Fibroblast of lung (primary cell): ENCODE measurements at regions not wholly inside any gene's neighbourhood (a gene's known extent, or its start where the extent isn't known, plus 50 kb on each side); places are given as distances from the start of the nearest gene placed in this dataset.

Experiments
- DNase-seq, 2 donors: peaks; one replicate each; pipeline versions ENCODE4 v3.0.0 to v3.0.0-alpha.2; 2010; ENCODE audit warnings: low read depth in 2 of 2
- H2AFZ ChIP-seq: 2 replicates; pipeline ENCODE4 v1.5.1; 2012; ENCODE audit warnings: low read length, control low read depth, inconsistent platforms
- H3K27ac ChIP-seq: 2 replicates; pipeline ENCODE4 v1.5.1; 2011; ENCODE audit warnings: low read length, control low read depth; ENCODE audit not compliant: insufficient read depth
- H3K27me3 ChIP-seq: 2 replicates; pipeline ENCODE4 v1.5.1; 2011; ENCODE audit warnings: mild to moderate bottlenecking, low read length; ENCODE audit not compliant: control insufficient read depth, insufficient read depth
- H3K36me3 ChIP-seq: 2 replicates; pipeline ENCODE4 v1.5.1; 2011; ENCODE audit warnings: low read length; ENCODE audit not compliant: control insufficient read depth, insufficient read depth
- H3K4me1 ChIP-seq: 2 replicates; pipeline ENCODE4 v1.5.1; 2011; ENCODE audit warnings: low read length; ENCODE audit not compliant: control insufficient read depth, insufficient read depth; ENCODE audit errors: extremely low read depth
- H3K4me2 ChIP-seq: 2 replicates; pipeline ENCODE4 v1.5.1; 2011; ENCODE audit warnings: low read length, control low read depth; ENCODE audit not compliant: insufficient read depth; ENCODE audit errors: extremely low read depth
- H3K4me3 ChIP-seq, 4 experiments: fragments of 200-600 bp in 1 of 4; sonication (generic) in 1 of 4; replicated peaks in 1 of 4; 2 replicates each; pipeline ENCODE4 v1.5.1; 2011 to 2016; ENCODE audit warnings: low read length in 4 of 4, low read depth in 3 of 4, mild to moderate bottlenecking in 3 of 4, control low read depth in 2 of 4, inconsistent platforms in 1 of 4, mixed read lengths in 1 of 4; ENCODE audit not compliant: insufficient read depth in 1 of 4; ENCODE audit errors: control extremely low read depth in 1 of 4
- H3K79me2 ChIP-seq: 2 replicates; pipeline ENCODE4 v1.5.1; 2012; ENCODE audit warnings: mild to moderate bottlenecking, low read length, inconsistent platforms; ENCODE audit not compliant: control insufficient read depth, insufficient read depth
- H3K9ac ChIP-seq: 2 replicates; pipeline ENCODE4 v1.5.1; 2011; ENCODE audit warnings: mild to moderate bottlenecking, low read length, control low read depth; ENCODE audit not compliant: insufficient read depth
- H3K9me3 ChIP-seq: 2 replicates; pipeline ENCODE4 v1.5.1; 2012; ENCODE audit warnings: low read depth, low read length; ENCODE audit not compliant: control insufficient read depth, insufficient read depth
- H4K20me1 ChIP-seq: 2 replicates; pipeline ENCODE4 v1.5.1; 2011; ENCODE audit warnings: low read length; ENCODE audit not compliant: control insufficient read depth, insufficient read depth; ENCODE audit errors: extremely low read depth
- EZH2 ChIP-seq: IDR thresholded peaks from 2 replicates; pipeline ENCODE4 v1.5.1; 2012; ENCODE audit warnings: low read length, control low read depth, mild to moderate bottlenecking; ENCODE audit errors: missing control alignments
- TF ChIP-seq, protein P1 (sequence below), 2 donors: IDR thresholded peaks in 1 of 2; conservative IDR thresholded peaks in 1 of 2; 1 replicate in 1 of 2; 2 replicates in 1 of 2; pipeline ENCODE4 v1.5.1; 2011 to 2012; ENCODE audit warnings: low read length in 2 of 2, control low read depth in 1 of 2, inconsistent platforms in 1 of 2, low read depth in 1 of 2, mild to moderate bottlenecking in 1 of 2

DNA sequence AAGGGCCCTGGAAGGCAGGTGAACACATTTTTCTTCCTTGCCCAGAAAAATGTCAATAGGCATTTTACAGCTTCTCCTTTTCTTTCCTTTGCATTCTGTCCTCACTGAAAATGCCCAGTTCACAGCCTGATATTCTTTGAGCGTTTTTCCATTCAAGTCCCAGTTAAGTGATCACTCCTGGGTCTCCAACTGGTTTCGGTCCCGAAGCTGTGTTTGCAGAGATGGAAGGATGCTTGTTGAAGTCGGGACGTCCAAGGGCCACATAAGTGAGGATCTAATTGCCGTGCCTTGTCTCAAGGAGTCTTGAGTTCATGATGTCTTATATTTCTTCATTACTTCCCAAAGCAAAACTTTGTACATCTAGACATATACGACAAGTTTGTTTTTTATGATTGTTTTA, 208.7 kb upstream of the PRKCQ start:
- Histone ChIP-seq H3K4me2 (no peak overlapping the region), H3K9me3 (no peaks in the 10 kb centered on the region), H3K27ac (no peak overlapping the region), H3K4me1 (peaks cover 3% of the 10 kb centered on the region), H3K27me3 (no peaks in the 10 kb centered on the region), H2AFZ (no peak overlapping the region), H3K4me3 (no peak overlapping the region), H4K20me1 (no peaks in the 10 kb centered on the region), H3K9ac (no peak overlapping the region), H3K79me2 (no peaks in the 10 kb centered on the region), H3K36me3 (no peaks in the 10 kb centered on the region)
- TF ChIP-seq EZH2 = no peak
- TF ChIP-seq, protein P1, sequence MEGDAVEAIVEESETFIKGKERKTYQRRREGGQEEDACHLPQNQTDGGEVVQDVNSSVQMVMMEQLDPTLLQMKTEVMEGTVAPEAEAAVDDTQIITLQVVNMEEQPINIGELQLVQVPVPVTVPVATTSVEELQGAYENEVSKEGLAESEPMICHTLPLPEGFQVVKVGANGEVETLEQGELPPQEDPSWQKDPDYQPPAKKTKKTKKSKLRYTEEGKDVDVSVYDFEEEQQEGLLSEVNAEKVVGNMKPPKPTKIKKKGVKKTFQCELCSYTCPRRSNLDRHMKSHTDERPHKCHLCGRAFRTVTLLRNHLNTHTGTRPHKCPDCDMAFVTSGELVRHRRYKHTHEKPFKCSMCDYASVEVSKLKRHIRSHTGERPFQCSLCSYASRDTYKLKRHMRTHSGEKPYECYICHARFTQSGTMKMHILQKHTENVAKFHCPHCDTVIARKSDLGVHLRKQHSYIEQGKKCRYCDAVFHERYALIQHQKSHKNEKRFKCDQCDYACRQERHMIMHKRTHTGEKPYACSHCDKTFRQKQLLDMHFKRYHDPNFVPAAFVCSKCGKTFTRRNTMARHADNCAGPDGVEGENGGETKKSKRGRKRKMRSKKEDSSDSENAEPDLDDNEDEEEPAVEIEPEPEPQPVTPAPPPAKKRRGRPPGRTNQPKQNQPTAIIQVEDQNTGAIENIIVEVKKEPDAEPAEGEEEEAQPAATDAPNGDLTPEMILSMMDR (conservative IDR thresholded peaks at IDR 0.05 in 1 of 2, IDR thresholded peaks at IDR 0.05 in 1 of 2; ENCODE audit: low read depth in 1 of 2, low read length in 2 of 2) = no peak
- DNase-seq = no peak

DNA sequence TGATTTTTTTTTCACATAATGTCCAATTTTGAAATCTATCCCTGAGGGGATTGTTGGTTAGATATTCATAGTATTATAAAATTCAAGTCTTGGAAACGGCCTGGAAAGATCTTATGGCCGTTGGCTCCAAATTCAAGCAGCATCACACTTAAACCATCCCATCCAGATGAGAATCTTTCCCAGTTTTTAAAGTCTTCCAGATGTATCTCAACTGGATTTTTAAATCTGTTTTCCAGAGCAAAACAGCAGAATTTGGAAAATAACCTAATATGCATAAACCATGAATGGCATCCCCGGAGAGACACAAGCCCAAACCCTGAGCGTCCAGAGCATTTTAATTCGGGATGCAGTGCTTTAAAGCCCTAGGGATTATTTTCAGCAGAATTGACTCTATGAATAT, 208.2 kb upstream of the PRKCQ start:
- no peaks in the 10 kb centered on the region for H3K9me3 ChIP-seq
- H3K4me1 ChIP-seq = peaks cover 3% of the 10 kb centered on the region
- no peaks in the 10 kb centered on the region for H3K79me2 ChIP-seq

DNA sequence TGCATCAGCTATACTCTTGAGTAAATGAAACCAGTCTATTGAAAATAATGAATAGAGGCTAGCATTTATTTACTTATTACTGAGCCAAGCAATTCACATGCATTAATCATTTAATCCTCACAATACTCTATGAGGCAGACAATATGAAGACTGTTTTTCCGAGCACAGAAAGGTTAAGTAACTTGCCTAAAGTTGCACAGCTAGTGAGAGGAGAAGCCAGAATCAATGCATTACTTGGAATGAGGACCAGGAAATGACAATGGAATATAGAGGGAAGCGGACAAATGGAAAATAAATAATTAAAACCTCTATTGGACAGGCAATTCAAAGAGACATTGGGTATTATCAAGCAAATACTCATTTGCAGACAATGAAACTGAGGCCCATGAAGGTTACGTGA, 207.6 kb upstream of the PRKCQ start:
- Histone ChIP-seq H3K9ac (no peak overlapping the region), H3K4me2 (no peak overlapping the region), H3K79me2 (no peaks in the 10 kb centered on the region), H3K36me3 (no peaks in the 10 kb centered on the region), H2AFZ (no peak overlapping the region), H3K4me1 (peaks cover 3% of the 10 kb centered on the region), H3K9me3 (no peaks in the 10 kb centered on the region), H3K4me3 (no peak overlapping the region), H4K20me1 (no peaks in the 10 kb centered on the region), H3K27ac (no peak overlapping the region), H3K27me3 (no peaks in the 10 kb centered on the region)
- no peak for DNase-seq
- TF ChIP-seq, protein P1 (conservative IDR thresholded peaks at IDR 0.05 in 1 of 2, IDR thresholded peaks at IDR 0.05 in 1 of 2; ENCODE audit: low read depth in 1 of 2, low read length in 2 of 2) = no peak
- TF ChIP-seq EZH2 = no peak

More for the DNA sequence above, 208.2 kb upstream of the PRKCQ start:
- TF ChIP-seq EZH2 = no peak
- TF ChIP-seq, protein P1 (conservative IDR thresholded peaks at IDR 0.05 in 1 of 2, IDR thresholded peaks at IDR 0.05 in 1 of 2; ENCODE audit: low read depth in 1 of 2, low read length in 2 of 2) = no peak
- Histone ChIP-seq H4K20me1 (no peaks in the 10 kb centered on the region), H3K9ac (no peak overlapping the region), H3K36me3 (no peaks in the 10 kb centered on the region), H3K27me3 (no peaks in the 10 kb centered on the region), H3K4me3 (no peak overlapping the region), H3K27ac (no peak overlapping the region), H2AFZ (no peak overlapping the region), H3K4me2 (no peak overlapping the region)
- DNase-seq = no peak
